ENCODE measurements at regions not wholly inside any gene's neighbourhood (a gene's known extent, or its start where the extent isn't known, plus 50 kb on each side); places are given as distances from the start of the nearest gene placed in this dataset.

DNA sequence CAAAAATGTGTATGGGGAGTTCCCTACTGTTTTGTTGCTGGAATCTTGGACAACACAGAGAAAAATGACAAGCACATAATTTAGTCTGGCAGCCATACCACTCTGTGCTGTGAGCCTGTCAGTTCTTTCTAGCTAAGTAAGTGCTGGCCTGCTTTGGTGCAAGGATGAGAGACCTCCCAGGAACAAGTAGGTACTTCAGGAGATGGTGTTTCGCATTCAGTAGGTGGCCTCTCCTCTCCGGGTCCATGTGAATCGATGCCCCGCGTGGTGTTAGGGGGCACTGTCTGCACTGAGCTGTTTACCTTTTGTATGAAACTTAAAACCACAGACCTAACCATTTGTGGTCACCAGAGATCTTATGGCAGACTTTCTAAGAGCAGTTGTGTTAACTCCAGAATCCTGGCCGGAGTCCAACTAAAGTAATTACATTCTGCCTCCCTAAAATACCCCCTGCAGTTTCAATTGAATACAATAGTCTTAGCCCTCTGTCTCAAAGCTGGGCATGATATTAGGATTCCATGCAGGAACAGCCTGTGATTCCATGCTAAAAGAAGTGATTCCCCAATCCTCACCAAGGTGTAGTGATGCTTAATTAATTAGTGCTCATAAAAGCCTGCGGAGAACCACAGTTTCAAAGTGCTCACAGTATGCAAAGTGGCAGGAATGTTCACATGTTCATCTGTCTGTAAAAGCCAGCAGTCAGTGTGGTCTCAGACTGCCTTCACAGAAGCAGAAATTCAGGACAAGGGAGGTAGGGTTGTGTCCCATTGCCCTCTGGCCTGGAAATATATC is 64.2 kb downstream of the LLPH start:
- Histone ChIP-seq H3K4me1 (ENCODE audit: control extremely low read depth in 1 of 4, control insufficient read depth in 4 of 4, insufficient read depth in 4 of 4, low read length in 3 of 4) (peaks cover 11 to 28% (median 23%) of the 10 kb centered on the region in 4 experiments), H3K9me3 (ENCODE audit: control extremely low read depth in 1 of 5, control insufficient read depth in 4 of 5, insufficient read depth in 2 of 5, low read depth in 1 of 5, low read length in 4 of 5) (no peaks in the 10 kb centered on the region), H3K27ac (ENCODE audit: insufficient read depth in 1 of 2, low read depth in 1 of 2, low read length in 2 of 2, poor library complexity in 1 of 2, severe bottlenecking in 2 of 2) (no peak overlapping the region), H3K4me3 (ENCODE audit: control insufficient read depth in 1 of 7, extremely low read depth in 1 of 7, insufficient read depth in 4 of 7, low read depth in 2 of 7, low read length in 6 of 7) (peak overlapping the region in 1 of 7 experiments; percentile 32), H3K27me3 (replicated peaks in 2 of 5; ENCODE audit: control insufficient read depth in 4 of 5, insufficient read depth in 5 of 5, low read length in 4 of 5) (peaks cover 0 to 3% (median 0%) of the 10 kb centered on the region in 5 experiments), H3K36me3 (ENCODE audit: control insufficient read depth in 4 of 4, insufficient read depth in 4 of 4, low read length in 3 of 4) (no peaks in the 10 kb centered on the region)
- peak; percentile 79 to 94 (median 92) for DNase-seq
- 19% methylated on average over 7 of the region's 7 CpGs for WGBS (ENCODE audit: insufficient coverage)
- CTCF ChIA-PET: interaction anchor here (0.6 to 1.7 kb wide), 6 partner anchors 14 to 104 kb away, joined by 3 to 4 read pairs (median 3); no protein-coding TSS in a partner anchor
- POLR2A ChIA-PET: no interaction called here

- H3K27me3 ChIP-seq (replicated peaks in 2 of 5; ENCODE audit: control insufficient read depth in 4 of 5, insufficient read depth in 5 of 5, low read length in 4 of 5): peaks cover 0 to 3% (median 0%) of the 10 kb centered on the region in 5 experiments
- CTCF ChIA-PET: interaction anchor here (0.9 to 1.7 kb wide), 3 partner anchors 13 to 40 kb away, joined by 3 to 4 read pairs (median 3); no protein-coding TSS in a partner anchor
- H3K36me3 ChIP-seq (ENCODE audit: control insufficient read depth in 4 of 4, insufficient read depth in 4 of 4, low read length in 3 of 4): no peaks in the 10 kb centered on the region
- DNase-seq: peak in 1 of 3 donors; percentile 19
- 28% methylated on average over 3 of the region's 3 CpGs for WGBS (ENCODE audit: insufficient coverage)
- no peaks in the 10 kb centered on the region for H3K9me3 ChIP-seq (ENCODE audit: control extremely low read depth in 1 of 5, control insufficient read depth in 4 of 5, insufficient read depth in 2 of 5, low read depth in 1 of 5, low read length in 4 of 5)
- H3K4me3 ChIP-seq (ENCODE audit: control insufficient read depth in 1 of 7, extremely low read depth in 1 of 7, insufficient read depth in 4 of 7, low read depth in 2 of 7, low read length in 6 of 7): peak overlapping the region in 2 of 7 experiments; percentile 1 to 32
- H3K27ac ChIP-seq (ENCODE audit: insufficient read depth in 1 of 2, low read depth in 1 of 2, low read length in 2 of 2, poor library complexity in 1 of 2, severe bottlenecking in 2 of 2): no peak overlapping the region
- POLR2A ChIA-PET: no interaction called here
- peaks cover 11 to 23% (median 21%) of the 10 kb centered on the region in 4 experiments for H3K4me1 ChIP-seq (ENCODE audit: control extremely low read depth in 1 of 4, control insufficient read depth in 4 of 4, insufficient read depth in 4 of 4, low read length in 3 of 4)
These were observed 64.9 kb downstream of the LLPH start for GRCh38 chr12:66065641-66066136.

- H3K4me3 ChIP-seq (ENCODE audit: control insufficient read depth in 1 of 7, extremely low read depth in 1 of 7, insufficient read depth in 4 of 7, low read depth in 2 of 7, low read length in 6 of 7): no peak overlapping the region
- WGBS (ENCODE audit: insufficient coverage): no CpG with 5 or more reads among the region's 3 CpGs
- no peaks in the 10 kb centered on the region for H3K36me3 ChIP-seq (ENCODE audit: control insufficient read depth in 4 of 4, insufficient read depth in 4 of 4, low read length in 3 of 4)
- no peak overlapping the region for H3K27ac ChIP-seq (ENCODE audit: insufficient read depth in 1 of 2, low read depth in 1 of 2, low read length in 2 of 2, poor library complexity in 1 of 2, severe bottlenecking in 2 of 2)
- DNase-seq: no peak
- no peaks in the 10 kb centered on the region for H3K9me3 ChIP-seq (ENCODE audit: control extremely low read depth in 1 of 5, control insufficient read depth in 4 of 5, insufficient read depth in 2 of 5, low read depth in 1 of 5, low read length in 4 of 5)
- ChIA-PET CTCF (interaction anchor here (1.5 to 1.7 kb wide), 2 partner anchors 12 to 15 kb away, joined by 4 to 5 read pairs; no protein-coding TSS in a partner anchor), POLR2A (no interaction called here)
- H3K4me1 ChIP-seq (ENCODE audit: control extremely low read depth in 1 of 4, control insufficient read depth in 4 of 4, insufficient read depth in 4 of 4, low read length in 3 of 4): peaks cover 11 to 23% (median 21%) of the 10 kb centered on the region in 4 experiments
- peaks cover 0 to 3% (median 0%) of the 10 kb centered on the region in 5 experiments for H3K27me3 ChIP-seq (replicated peaks in 2 of 5; ENCODE audit: control insufficient read depth in 4 of 5, insufficient read depth in 5 of 5, low read length in 4 of 5)
These were observed 65.4 kb downstream of the LLPH start for GRCh38 chr12:66065150-66065549.

DNA sequence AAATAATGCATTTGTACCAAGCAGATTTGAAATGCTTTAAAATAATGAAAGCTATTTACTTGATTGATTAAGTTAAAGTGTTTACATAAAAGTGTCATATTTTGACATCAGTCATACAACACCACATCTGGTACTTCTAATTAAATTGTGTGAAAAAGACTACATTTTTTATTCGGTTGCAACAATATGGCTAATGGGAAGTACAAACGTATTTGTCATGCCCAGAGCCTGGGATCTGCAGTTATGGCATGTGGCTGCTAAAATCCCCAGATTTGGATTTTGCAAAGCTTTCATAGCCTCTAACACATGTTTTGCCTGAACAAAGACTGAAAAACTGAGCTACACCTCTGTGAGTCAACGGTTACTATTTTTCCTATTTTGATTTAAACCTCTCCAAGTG is 66.6 kb downstream of the LLPH start:
- no peaks in the 10 kb centered on the region for H3K9me3 ChIP-seq (ENCODE audit: control extremely low read depth in 1 of 5, control insufficient read depth in 4 of 5, insufficient read depth in 2 of 5, low read depth in 1 of 5, low read length in 4 of 5)
- H3K4me1 ChIP-seq (ENCODE audit: control extremely low read depth in 1 of 4, control insufficient read depth in 4 of 4, insufficient read depth in 4 of 4, low read length in 3 of 4): peaks cover 11 to 23% (median 21%) of the 10 kb centered on the region in 4 experiments
- 100% methylated on average over 2 of the region's 3 CpGs for WGBS (ENCODE audit: insufficient coverage)
- no peak overlapping the region for H3K27ac ChIP-seq (ENCODE audit: insufficient read depth in 1 of 2, low read depth in 1 of 2, low read length in 2 of 2, poor library complexity in 1 of 2, severe bottlenecking in 2 of 2)
- H3K27me3 ChIP-seq (replicated peaks in 2 of 5; ENCODE audit: control insufficient read depth in 4 of 5, insufficient read depth in 5 of 5, low read length in 4 of 5): peaks cover 0 to 3% (median 0%) of the 10 kb centered on the region in 5 experiments
- ChIA-PET CTCF (interaction anchor here (0.6 to 1.5 kb wide), 6 partner anchors 15 to 393 kb away, joined by 3 to 5 read pairs (median 4); no protein-coding TSS in a partner anchor), POLR2A (no interaction called here)
- H3K36me3 ChIP-seq (ENCODE audit: control insufficient read depth in 4 of 4, insufficient read depth in 4 of 4, low read length in 3 of 4): no peaks in the 10 kb centered on the region
- no peak for DNase-seq
- H3K4me3 ChIP-seq (ENCODE audit: control insufficient read depth in 1 of 7, extremely low read depth in 1 of 7, insufficient read depth in 4 of 7, low read depth in 2 of 7, low read length in 6 of 7): no peak overlapping the region

- 94% methylated on average over 2 of the region's 3 CpGs for WGBS (ENCODE audit: insufficient coverage)
These were observed 68.3 kb downstream of the LLPH start for GRCh38 chr12:66062290-66062625.

GRCh38 chr12:66061557-66062289 is 68.8 kb downstream of the LLPH start:
- POLR2A ChIA-PET: interaction anchor here (0.8 kb wide), 1 partner anchor 184 kb away, joined by 4 read pairs; no protein-coding TSS in a partner anchor
- H3K4me1 ChIP-seq (ENCODE audit: control extremely low read depth in 1 of 4, control insufficient read depth in 4 of 4, insufficient read depth in 4 of 4, low read length in 3 of 4): peaks cover 10 to 16% (median 14%) of the 10 kb centered on the region in 4 experiments

More at GRCh38 chr12:66062290-66062625, 68.3 kb downstream of the LLPH start:
- H3K9me3 ChIP-seq (ENCODE audit: control extremely low read depth in 1 of 5, control insufficient read depth in 4 of 5, insufficient read depth in 2 of 5, low read depth in 1 of 5, low read length in 4 of 5): no peaks in the 10 kb centered on the region
- no peak for DNase-seq
- ChIA-PET CTCF (interaction anchor here (1.0 to 1.4 kb wide), 2 partner anchors 23 to 25 kb away, joined by 3 read pairs; no protein-coding TSS in a partner anchor), POLR2A (no interaction called here)
- peaks cover 11 to 22% (median 20%) of the 10 kb centered on the region in 4 experiments for H3K4me1 ChIP-seq (ENCODE audit: control extremely low read depth in 1 of 4, control insufficient read depth in 4 of 4, insufficient read depth in 4 of 4, low read length in 3 of 4)
- no peak overlapping the region for H3K27ac ChIP-seq (ENCODE audit: insufficient read depth in 1 of 2, low read depth in 1 of 2, low read length in 2 of 2, poor library complexity in 1 of 2, severe bottlenecking in 2 of 2)
- H3K4me3 ChIP-seq (ENCODE audit: control insufficient read depth in 1 of 7, extremely low read depth in 1 of 7, insufficient read depth in 4 of 7, low read depth in 2 of 7, low read length in 6 of 7): no peak overlapping the region
- H3K27me3 ChIP-seq (replicated peaks in 2 of 5; ENCODE audit: control insufficient read depth in 4 of 5, insufficient read depth in 5 of 5, low read length in 4 of 5): peaks cover 0 to 3% (median 0%) of the 10 kb centered on the region in 5 experiments
- no peaks in the 10 kb centered on the region for H3K36me3 ChIP-seq (ENCODE audit: control insufficient read depth in 4 of 4, insufficient read depth in 4 of 4, low read length in 3 of 4)

More at GRCh38 chr12:66061557-66062289, 68.8 kb downstream of the LLPH start:
- DNase-seq: no peak
- 55% methylated on average over 5 of the region's 10 CpGs for WGBS (ENCODE audit: insufficient coverage)
- CTCF ChIA-PET: interaction anchor here (1.0 kb wide), 1 partner anchor 24 kb away, joined by 3 read pairs; no protein-coding TSS in a partner anchor
- Histone ChIP-seq H3K9me3 (ENCODE audit: control extremely low read depth in 1 of 5, control insufficient read depth in 4 of 5, insufficient read depth in 2 of 5, low read depth in 1 of 5, low read length in 4 of 5) (no peaks in the 10 kb centered on the region), H3K4me3 (ENCODE audit: control insufficient read depth in 1 of 7, extremely low read depth in 1 of 7, insufficient read depth in 4 of 7, low read depth in 2 of 7, low read length in 6 of 7) (no peak overlapping the region), H3K36me3 (ENCODE audit: control insufficient read depth in 4 of 4, insufficient read depth in 4 of 4, low read length in 3 of 4) (no peaks in the 10 kb centered on the region), H3K27me3 (replicated peaks in 2 of 5; ENCODE audit: control insufficient read depth in 4 of 5, insufficient read depth in 5 of 5, low read length in 4 of 5) (peaks cover 0 to 3% (median 0%) of the 10 kb centered on the region in 5 experiments), H3K27ac (ENCODE audit: insufficient read depth in 1 of 2, low read depth in 1 of 2, low read length in 2 of 2, poor library complexity in 1 of 2, severe bottlenecking in 2 of 2) (no peak overlapping the region)

All from common myeloid progenitor, CD34-positive (primary cell).